ENCODE measurements at regions not wholly inside any gene's neighbourhood (a gene's known extent, or its start where the extent isn't known, plus 50 kb on each side); places are given as distances from the start of the nearest gene placed in this dataset.
"Not testable (repeated sequence)": the region's sequence is repeated elsewhere in the genome, so short reads cannot be mapped to it uniquely, and the experiment has no call there.

DNA sequence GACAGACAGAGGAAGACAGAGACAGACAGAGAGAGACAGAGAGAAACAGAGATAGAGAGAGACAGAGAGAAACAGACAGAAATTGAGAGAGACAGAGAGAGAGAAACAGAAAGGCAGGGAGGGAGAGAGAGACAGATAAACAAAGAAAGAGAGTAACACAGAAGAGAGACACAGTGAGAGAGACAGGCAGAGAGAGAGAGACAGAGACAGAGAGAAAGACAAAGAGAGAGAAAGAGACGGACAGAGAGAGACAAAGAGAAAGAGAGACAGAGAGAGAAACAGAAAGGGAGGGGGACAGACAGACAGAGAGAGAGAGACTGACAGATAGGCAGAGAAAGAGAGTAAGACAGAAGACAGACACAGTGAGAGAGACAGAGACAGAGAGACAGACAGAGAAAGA lies 108.5 kb upstream of the ANKRD30BL start:
- Histone ChIP-seq H3K18ac (ENCODE audit: low read depth in 1 of 2, low read length in 2 of 2) (no peak overlapping the region), H2AFZ (ENCODE audit: low read depth, low read length) (no peak overlapping the region), H3K36me3 (ENCODE audit: control insufficient read depth in 1 of 2, insufficient read depth in 2 of 2, low read depth in 1 of 2, low read length in 2 of 2) (no peaks in the 10 kb centered on the region), H4K91ac (ENCODE audit: low read length) (no peak overlapping the region), H3K4ac (ENCODE audit: low read depth in 1 of 2, low read length in 2 of 2) (no peak overlapping the region), H3K9me3 (ENCODE audit: control insufficient read depth, low read length) (no peaks in the 10 kb centered on the region), H3K23ac (ENCODE audit: low read length in 2 of 2) (no peak overlapping the region), H2AK5ac (ENCODE audit: low read length, severe bottlenecking) (no peak overlapping the region), H3K4me1 (ENCODE audit: control insufficient read depth, insufficient read depth, low read depth, low read length) (peaks cover 4% of the 10 kb centered on the region), H2BK15ac (ENCODE audit: low read depth, poor library complexity, severe bottlenecking) (no peak overlapping the region), H4K8ac (ENCODE audit: low read length) (no peak overlapping the region), H2BK120ac (ENCODE audit: low read depth, low read length) (no peak overlapping the region), H3K9ac (ENCODE audit: low read length) (no peak overlapping the region), H3K4me2 (ENCODE audit: low read length, poor library complexity, severe bottlenecking) (no peak overlapping the region), H2BK5ac (ENCODE audit: low read depth, low read length, poor library complexity, severe bottlenecking) (no peak overlapping the region), H3K79me1 (replicated peaks; ENCODE audit: low read length, poor library complexity, severe bottlenecking) (no peaks in the 10 kb centered on the region), H3K14ac (ENCODE audit: low read length in 2 of 2) (no peak overlapping the region), H2BK12ac (ENCODE audit: low read length in 2 of 2) (no peak overlapping the region), H3K27me3 (ENCODE audit: control insufficient read depth in 1 of 2, insufficient read depth in 1 of 2, low read length in 2 of 2) (peaks cover 0 to 31% of the 10 kb centered on the region in 2 experiments), H3K27ac (ENCODE audit: low read length, poor library complexity, severe bottlenecking) (no peak overlapping the region), H3K4me3 (ENCODE audit: insufficient read depth in 1 of 2, low read depth in 1 of 2, low read length in 2 of 2) (no peak overlapping the region)
- 82% methylated on average over 1 of the region's 1 CpG for WGBS
- DNase-seq, result no peak

DNA sequence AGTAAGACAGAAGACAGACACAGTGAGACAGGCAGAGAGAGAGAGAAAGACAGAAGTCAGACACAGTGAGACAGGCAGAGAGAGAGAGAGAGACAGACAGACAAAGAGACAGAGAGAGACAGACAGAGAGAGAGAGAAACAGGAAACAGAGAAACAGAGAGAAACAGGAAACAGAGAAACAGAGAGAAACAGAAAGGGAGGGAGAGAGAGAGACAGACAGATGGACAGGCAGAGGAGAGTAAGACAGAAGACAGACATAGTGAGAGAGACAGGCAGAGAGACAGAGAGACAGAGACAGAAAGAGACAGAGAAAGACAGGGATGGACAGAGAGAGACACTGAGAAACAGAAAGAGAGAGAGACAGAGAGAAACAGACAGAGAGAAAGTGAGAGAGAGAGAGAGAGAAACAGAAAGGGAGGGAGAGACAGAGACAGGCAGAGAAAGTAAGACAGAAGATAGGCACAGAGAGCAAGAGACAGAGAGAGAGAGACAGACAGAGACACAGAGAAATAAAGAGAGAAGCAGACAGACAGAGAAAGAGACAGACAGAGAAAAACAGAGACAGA lies 109.3 kb upstream of the ANKRD30BL start:
- no peak overlapping the region for H2BK5ac ChIP-seq (ENCODE audit: low read depth, low read length, poor library complexity, severe bottlenecking)
- H3K4me1 ChIP-seq (ENCODE audit: control insufficient read depth, insufficient read depth, low read depth, low read length), result peaks cover 4% of the 10 kb centered on the region
- H3K4me3 ChIP-seq (ENCODE audit: insufficient read depth in 1 of 2, low read depth in 1 of 2, low read length in 2 of 2), result no peak overlapping the region
- no peaks in the 10 kb centered on the region for H3K9me3 ChIP-seq (ENCODE audit: control insufficient read depth, low read length)
- no peak overlapping the region for H3K9ac ChIP-seq (ENCODE audit: low read length)
- H2BK120ac ChIP-seq (ENCODE audit: low read depth, low read length), result no peak overlapping the region
- no peak for DNase-seq
- no peak overlapping the region for H3K4me2 ChIP-seq (ENCODE audit: low read length, poor library complexity, severe bottlenecking)
- no peak overlapping the region for H2AFZ ChIP-seq (ENCODE audit: low read depth, low read length)
- H2BK12ac ChIP-seq (ENCODE audit: low read length in 2 of 2), result no peak overlapping the region
- no peak overlapping the region for H4K91ac ChIP-seq (ENCODE audit: low read length)
- no peaks in the 10 kb centered on the region for H3K36me3 ChIP-seq (ENCODE audit: control insufficient read depth in 1 of 2, insufficient read depth in 2 of 2, low read depth in 1 of 2, low read length in 2 of 2)
- H3K27ac ChIP-seq (ENCODE audit: low read length, poor library complexity, severe bottlenecking), result no peak overlapping the region
- H3K27me3 ChIP-seq (ENCODE audit: control insufficient read depth in 1 of 2, insufficient read depth in 1 of 2, low read length in 2 of 2), result peaks cover 0 to 26% of the 10 kb centered on the region in 2 experiments
- no peak overlapping the region for H3K18ac ChIP-seq (ENCODE audit: low read depth in 1 of 2, low read length in 2 of 2)
- no peak overlapping the region for H3K14ac ChIP-seq (ENCODE audit: low read length in 2 of 2)
- no peak overlapping the region for H3K4ac ChIP-seq (ENCODE audit: low read depth in 1 of 2, low read length in 2 of 2)
- H4K8ac ChIP-seq (ENCODE audit: low read length), result no peak overlapping the region
- H3K23ac ChIP-seq (ENCODE audit: low read length in 2 of 2), result no peak overlapping the region
- no peak overlapping the region for H2BK15ac ChIP-seq (ENCODE audit: low read depth, poor library complexity, severe bottlenecking)
- H2AK5ac ChIP-seq (ENCODE audit: low read length, severe bottlenecking), result no peak overlapping the region
- H3K79me1 ChIP-seq (replicated peaks; ENCODE audit: low read length, poor library complexity, severe bottlenecking), result no peaks in the 10 kb centered on the region

DNA sequence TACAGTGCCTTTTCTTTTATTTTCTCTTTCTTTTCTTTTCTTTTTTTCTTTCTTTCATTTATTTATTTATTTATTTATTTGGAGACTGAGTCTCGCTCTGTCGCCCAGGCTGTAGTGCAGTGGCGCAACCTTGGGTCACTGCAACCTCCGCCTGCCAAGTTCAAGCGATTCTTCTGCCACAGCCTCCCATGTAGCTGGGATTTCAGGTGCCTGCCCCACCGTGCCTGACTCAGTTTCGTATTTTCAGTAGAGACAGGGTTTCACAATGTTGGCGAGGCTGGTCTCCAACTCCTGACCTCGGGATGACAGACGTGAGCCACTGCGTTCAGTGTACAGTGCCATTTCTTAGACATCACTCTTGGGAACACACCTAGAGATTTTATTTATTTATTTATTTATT lies 110.0 kb upstream of the ANKRD30BL start:
- H3K36me3 ChIP-seq (ENCODE audit: control insufficient read depth in 1 of 2, insufficient read depth in 2 of 2, low read depth in 1 of 2, low read length in 2 of 2); H3K9ac ChIP-seq (ENCODE audit: low read length); H3K27ac ChIP-seq (ENCODE audit: low read length, poor library complexity, severe bottlenecking); H3K14ac ChIP-seq (ENCODE audit: low read length in 2 of 2); H3K4me1 ChIP-seq (ENCODE audit: control insufficient read depth, insufficient read depth, low read depth, low read length); H3K23ac ChIP-seq (ENCODE audit: low read length in 2 of 2); H3K18ac ChIP-seq (ENCODE audit: low read depth in 1 of 2, low read length in 2 of 2); H3K79me1 ChIP-seq (replicated peaks; ENCODE audit: low read length, poor library complexity, severe bottlenecking); H2AK5ac ChIP-seq (ENCODE audit: low read length, severe bottlenecking); H2AFZ ChIP-seq (ENCODE audit: low read depth, low read length); H3K4me3 ChIP-seq (ENCODE audit: insufficient read depth in 1 of 2, low read depth in 1 of 2, low read length in 2 of 2); H3K4ac ChIP-seq (ENCODE audit: low read depth in 1 of 2, low read length in 2 of 2); H3K4me2 ChIP-seq (ENCODE audit: low read length, poor library complexity, severe bottlenecking); H2BK5ac ChIP-seq (ENCODE audit: low read depth, low read length, poor library complexity, severe bottlenecking); H3K9me3 ChIP-seq (ENCODE audit: control insufficient read depth, low read length); DNase-seq; H2BK120ac ChIP-seq (ENCODE audit: low read depth, low read length); H2BK12ac ChIP-seq (ENCODE audit: low read length in 2 of 2); H4K91ac ChIP-seq (ENCODE audit: low read length); H2BK15ac ChIP-seq (ENCODE audit: low read depth, poor library complexity, severe bottlenecking); H4K8ac ChIP-seq (ENCODE audit: low read length): not testable (repeated sequence)
- peaks cover 0 to 20% of the 10 kb centered on the region in 2 experiments for H3K27me3 ChIP-seq (ENCODE audit: control insufficient read depth in 1 of 2, insufficient read depth in 1 of 2, low read length in 2 of 2)
- 92% methylated on average over 8 of the region's 11 CpGs for WGBS

DNA sequence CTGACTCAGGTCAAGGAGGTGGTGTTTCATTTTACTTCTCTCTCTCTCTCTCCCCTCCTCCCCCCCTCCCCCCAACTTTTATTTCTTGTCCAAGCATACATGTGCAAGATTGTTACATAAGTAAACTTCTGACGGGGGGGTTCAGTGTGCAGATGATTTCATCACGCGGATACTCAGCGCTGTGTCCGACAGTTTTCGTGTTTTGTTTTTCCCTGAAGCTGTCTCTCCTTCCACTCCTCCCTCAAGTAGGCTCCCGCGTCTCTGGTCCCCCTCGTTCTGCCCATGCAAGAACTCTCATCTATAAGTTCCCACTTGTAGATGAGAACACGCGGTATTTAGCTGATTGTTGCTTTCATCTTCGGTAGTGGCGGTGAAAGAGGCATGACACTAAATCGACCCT lies 111.0 kb upstream of the ANKRD30BL start:
- Histone ChIP-seq H2BK120ac (ENCODE audit: low read depth, low read length) (no peak overlapping the region), H3K4me2 (ENCODE audit: low read length, poor library complexity, severe bottlenecking) (no peak overlapping the region), H3K18ac (ENCODE audit: low read depth in 1 of 2, low read length in 2 of 2) (no peak overlapping the region), H3K27ac (ENCODE audit: low read length, poor library complexity, severe bottlenecking) (no peak overlapping the region), H3K4ac (ENCODE audit: low read depth in 1 of 2, low read length in 2 of 2) (no peak overlapping the region), H2AK5ac (ENCODE audit: low read length, severe bottlenecking) (no peak overlapping the region), H3K79me1 (replicated peaks; ENCODE audit: low read length, poor library complexity, severe bottlenecking) (no peaks in the 10 kb centered on the region), H3K4me1 (ENCODE audit: control insufficient read depth, insufficient read depth, low read depth, low read length) (peaks cover 4% of the 10 kb centered on the region), H3K4me3 (ENCODE audit: insufficient read depth in 1 of 2, low read depth in 1 of 2, low read length in 2 of 2) (no peak overlapping the region), H2BK15ac (ENCODE audit: low read depth, poor library complexity, severe bottlenecking) (no peak overlapping the region), H3K27me3 (ENCODE audit: control insufficient read depth in 1 of 2, insufficient read depth in 1 of 2, low read length in 2 of 2) (peaks cover 0 to 20% of the 10 kb centered on the region in 2 experiments), H4K91ac (ENCODE audit: low read length) (no peak overlapping the region), H4K8ac (ENCODE audit: low read length) (no peak overlapping the region), H2AFZ (ENCODE audit: low read depth, low read length) (no peak overlapping the region), H3K14ac (ENCODE audit: low read length in 2 of 2) (no peak overlapping the region), H3K9me3 (ENCODE audit: control insufficient read depth, low read length) (peaks cover 2% of the 10 kb centered on the region), H3K9ac (ENCODE audit: low read length) (no peak overlapping the region), H3K23ac (ENCODE audit: low read length in 2 of 2) (no peak overlapping the region), H2BK12ac (ENCODE audit: low read length in 2 of 2) (no peak overlapping the region), H2BK5ac (ENCODE audit: low read depth, low read length, poor library complexity, severe bottlenecking) (no peak overlapping the region), H3K36me3 (ENCODE audit: control insufficient read depth in 1 of 2, insufficient read depth in 2 of 2, low read depth in 1 of 2, low read length in 2 of 2) (no peaks in the 10 kb centered on the region)
- no peak for DNase-seq
- 94% methylated on average over 9 of the region's 14 CpGs for WGBS
